ENCODE measurements at regions not wholly inside any gene's neighbourhood (a gene's known extent, or its start where the extent isn't known, plus 50 kb on each side); places are given as distances from the start of the nearest gene placed in this dataset.

DNA sequence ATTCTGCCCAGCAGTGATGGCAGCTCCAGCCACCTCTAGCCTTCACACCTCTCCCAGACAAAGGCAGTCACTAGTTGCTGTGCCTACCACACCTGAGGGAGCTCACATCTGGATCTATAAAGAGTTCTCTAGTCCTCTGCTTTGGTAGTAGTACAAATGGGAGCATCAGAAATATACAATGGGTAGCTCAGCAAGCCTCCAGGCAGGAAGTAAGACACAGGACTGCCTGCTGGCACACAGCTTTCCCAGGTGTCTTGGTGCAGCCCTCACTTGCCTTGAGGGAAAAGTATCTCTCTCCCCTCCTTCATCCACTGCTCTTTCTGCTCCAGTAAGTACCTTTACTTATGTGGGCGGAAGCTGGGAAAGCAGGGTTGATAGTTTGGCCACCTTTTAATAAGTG, 212.9 kb upstream of the SLC7A11 start:
- TF ChIP-seq, protein P1, sequence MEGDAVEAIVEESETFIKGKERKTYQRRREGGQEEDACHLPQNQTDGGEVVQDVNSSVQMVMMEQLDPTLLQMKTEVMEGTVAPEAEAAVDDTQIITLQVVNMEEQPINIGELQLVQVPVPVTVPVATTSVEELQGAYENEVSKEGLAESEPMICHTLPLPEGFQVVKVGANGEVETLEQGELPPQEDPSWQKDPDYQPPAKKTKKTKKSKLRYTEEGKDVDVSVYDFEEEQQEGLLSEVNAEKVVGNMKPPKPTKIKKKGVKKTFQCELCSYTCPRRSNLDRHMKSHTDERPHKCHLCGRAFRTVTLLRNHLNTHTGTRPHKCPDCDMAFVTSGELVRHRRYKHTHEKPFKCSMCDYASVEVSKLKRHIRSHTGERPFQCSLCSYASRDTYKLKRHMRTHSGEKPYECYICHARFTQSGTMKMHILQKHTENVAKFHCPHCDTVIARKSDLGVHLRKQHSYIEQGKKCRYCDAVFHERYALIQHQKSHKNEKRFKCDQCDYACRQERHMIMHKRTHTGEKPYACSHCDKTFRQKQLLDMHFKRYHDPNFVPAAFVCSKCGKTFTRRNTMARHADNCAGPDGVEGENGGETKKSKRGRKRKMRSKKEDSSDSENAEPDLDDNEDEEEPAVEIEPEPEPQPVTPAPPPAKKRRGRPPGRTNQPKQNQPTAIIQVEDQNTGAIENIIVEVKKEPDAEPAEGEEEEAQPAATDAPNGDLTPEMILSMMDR (IDR thresholded peaks at IDR 0.05; ENCODE audit: poor library complexity, severe bottlenecking): no peak
- Histone ChIP-seq H3K27ac (ENCODE audit: poor library complexity, severe bottlenecking) (no peak overlapping the region), H3K4me1 (ENCODE audit: insufficient read depth, poor library complexity, severe bottlenecking) (no peaks in the 10 kb centered on the region), H3K9me3 (ENCODE audit: severe bottlenecking) (no peaks in the 10 kb centered on the region), H3K4me3 (ENCODE audit: severe bottlenecking) (no peak overlapping the region), H3K36me3 (ENCODE audit: low read depth) (no peaks in the 10 kb centered on the region), H3K27me3 (ENCODE audit: insufficient read depth, poor library complexity, severe bottlenecking) (no peaks in the 10 kb centered on the region)
- DNase-seq (ENCODE audit: low spot score) (no peak), ATAC-seq (ENCODE audit: low read depth) (no peak)

DNA sequence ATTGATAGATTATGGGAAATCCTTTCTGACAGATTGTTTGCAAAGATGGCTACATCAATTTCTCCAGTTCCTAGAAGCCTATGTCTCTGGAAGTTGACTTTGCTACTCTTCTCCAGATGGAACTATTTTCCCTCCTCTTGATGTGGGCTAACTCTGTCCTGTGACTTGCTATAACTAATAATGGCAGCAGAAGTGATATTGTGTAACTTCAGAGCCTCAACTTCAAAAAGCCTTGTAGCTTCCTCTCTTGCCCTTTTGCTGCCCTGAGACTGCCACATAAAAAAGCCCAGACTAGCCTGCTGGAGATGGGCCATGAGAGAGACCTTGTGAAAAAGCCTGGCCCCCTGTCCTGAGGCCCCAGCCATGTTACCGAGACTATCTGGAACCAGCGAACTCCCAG, 210.7 kb upstream of the SLC7A11 start:
- TF ChIP-seq, protein P1 (IDR thresholded peaks at IDR 0.05; ENCODE audit: poor library complexity, severe bottlenecking): no peak
- DNase-seq (ENCODE audit: low spot score): no peak
- H3K27me3 ChIP-seq (ENCODE audit: insufficient read depth, poor library complexity, severe bottlenecking): no peaks in the 10 kb centered on the region
- no peaks in the 10 kb centered on the region for H3K36me3 ChIP-seq (ENCODE audit: low read depth)
- H3K4me3 ChIP-seq (ENCODE audit: severe bottlenecking): no peak overlapping the region
- no peak for ATAC-seq (ENCODE audit: low read depth)
- H3K27ac ChIP-seq (ENCODE audit: poor library complexity, severe bottlenecking): no peak overlapping the region
- H3K4me1 ChIP-seq (ENCODE audit: insufficient read depth, poor library complexity, severe bottlenecking): no peaks in the 10 kb centered on the region
- no peaks in the 10 kb centered on the region for H3K9me3 ChIP-seq (ENCODE audit: severe bottlenecking)

DNA sequence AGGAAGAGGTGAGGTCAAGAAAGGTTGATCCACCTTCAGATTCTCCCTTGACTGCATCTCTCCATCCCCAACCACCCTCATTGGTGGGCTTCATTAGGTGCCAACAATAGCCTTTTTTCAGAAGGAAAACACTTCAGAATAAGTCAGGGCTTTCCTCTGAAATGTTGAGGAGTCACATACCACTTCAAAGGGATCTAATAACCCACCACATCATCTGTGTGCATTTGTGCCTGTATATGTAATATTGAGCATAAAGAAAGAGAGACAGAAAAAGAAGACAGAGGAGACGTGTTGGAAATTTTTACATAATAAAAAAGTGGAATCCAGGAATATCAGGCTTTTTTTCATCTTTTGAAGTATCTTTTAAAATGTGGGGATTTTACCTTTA, 209.1 kb upstream of the SLC7A11 start:
- TF ChIP-seq, protein P1 (IDR thresholded peaks at IDR 0.05; ENCODE audit: poor library complexity, severe bottlenecking): no peak
- DNase-seq (ENCODE audit: low spot score) (no peak), ATAC-seq (ENCODE audit: low read depth) (no peak)
- Histone ChIP-seq H3K4me1 (ENCODE audit: insufficient read depth, poor library complexity, severe bottlenecking) (no peaks in the 10 kb centered on the region), H3K27me3 (ENCODE audit: insufficient read depth, poor library complexity, severe bottlenecking) (no peaks in the 10 kb centered on the region), H3K4me3 (ENCODE audit: severe bottlenecking) (no peak overlapping the region), H3K27ac (ENCODE audit: poor library complexity, severe bottlenecking) (no peak overlapping the region), H3K9me3 (ENCODE audit: severe bottlenecking) (no peaks in the 10 kb centered on the region), H3K36me3 (ENCODE audit: low read depth) (no peaks in the 10 kb centered on the region)

DNA sequence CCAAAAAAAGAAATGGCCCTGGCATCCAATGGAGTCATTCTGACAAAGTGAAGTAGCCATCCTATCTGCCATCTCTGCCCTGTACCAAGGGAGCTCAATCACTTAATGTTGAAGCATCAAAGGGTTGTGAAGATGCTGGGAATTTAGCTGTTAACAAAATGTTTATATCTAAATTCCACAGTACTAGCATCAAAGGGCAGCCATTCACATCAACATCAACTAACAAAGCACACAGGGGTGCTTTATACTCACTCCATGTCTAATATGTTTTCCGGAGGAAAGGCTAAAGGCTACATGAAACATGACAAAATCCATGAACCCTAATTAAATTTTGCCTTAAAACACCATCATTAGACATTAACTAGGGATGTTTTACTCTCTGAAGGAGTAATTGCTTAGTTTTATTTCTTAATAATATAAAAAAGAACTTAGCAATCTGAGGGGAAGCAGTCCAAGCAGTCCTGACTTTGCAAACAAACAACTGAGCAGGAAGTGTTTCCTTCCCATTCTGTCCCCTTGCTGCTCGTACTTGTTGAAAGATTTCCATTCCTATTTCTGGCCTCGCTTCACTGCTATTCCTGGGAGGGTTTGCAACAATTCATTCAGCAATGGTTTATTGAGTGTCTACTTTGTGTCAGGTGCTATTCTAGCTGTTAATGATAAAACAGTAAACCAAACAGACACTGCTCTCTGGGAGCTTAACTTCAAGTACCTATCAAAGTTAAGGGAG, 208.6 kb upstream of the SLC7A11 start:
- no peak for ATAC-seq (ENCODE audit: low read depth)
- no peak for DNase-seq (ENCODE audit: low spot score)

DNA sequence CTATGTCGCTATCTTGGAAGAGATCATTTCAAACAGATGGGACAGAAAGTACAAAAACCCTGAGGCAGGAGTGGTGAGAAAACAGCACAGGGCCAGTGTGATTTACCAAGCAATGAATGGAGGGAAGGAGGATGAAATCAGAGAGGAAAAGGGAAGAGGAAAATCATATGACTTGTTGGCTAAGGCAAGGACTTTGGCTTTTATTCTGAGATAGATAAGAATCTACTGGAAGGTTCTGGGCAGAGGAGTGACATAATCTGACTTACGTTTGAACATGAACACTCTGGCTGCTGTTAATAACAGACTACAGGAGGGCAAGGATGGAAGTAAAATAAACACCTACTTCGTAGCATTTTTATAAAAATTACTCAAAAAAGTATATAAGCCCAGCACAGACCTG, 207.8 kb upstream of the SLC7A11 start:
- DNase-seq (ENCODE audit: low spot score): no peak
- Histone ChIP-seq H3K9me3 (ENCODE audit: severe bottlenecking) (no peaks in the 10 kb centered on the region), H3K27ac (ENCODE audit: poor library complexity, severe bottlenecking) (no peak overlapping the region), H3K36me3 (ENCODE audit: low read depth) (no peaks in the 10 kb centered on the region), H3K4me3 (ENCODE audit: severe bottlenecking) (no peak overlapping the region), H3K27me3 (ENCODE audit: insufficient read depth, poor library complexity, severe bottlenecking) (no peaks in the 10 kb centered on the region), H3K4me1 (ENCODE audit: insufficient read depth, poor library complexity, severe bottlenecking) (no peaks in the 10 kb centered on the region)
- ATAC-seq (ENCODE audit: low read depth): no peak
- TF ChIP-seq, protein P1 (IDR thresholded peaks at IDR 0.05; ENCODE audit: poor library complexity, severe bottlenecking): no peak

More for the DNA sequence above, 208.6 kb upstream of the SLC7A11 start:
- H3K4me3 ChIP-seq (ENCODE audit: severe bottlenecking): no peak overlapping the region
- no peaks in the 10 kb centered on the region for H3K27me3 ChIP-seq (ENCODE audit: insufficient read depth, poor library complexity, severe bottlenecking)
- no peaks in the 10 kb centered on the region for H3K36me3 ChIP-seq (ENCODE audit: low read depth)
- no peaks in the 10 kb centered on the region for H3K9me3 ChIP-seq (ENCODE audit: severe bottlenecking)
- H3K27ac ChIP-seq (ENCODE audit: poor library complexity, severe bottlenecking): no peak overlapping the region
- H3K4me1 ChIP-seq (ENCODE audit: insufficient read depth, poor library complexity, severe bottlenecking): no peaks in the 10 kb centered on the region
- TF ChIP-seq, protein P1 (IDR thresholded peaks at IDR 0.05; ENCODE audit: poor library complexity, severe bottlenecking): no peak
